ENCODE measurements at regions not wholly inside any gene's neighbourhood (a gene's known extent, or its start where the extent isn't known, plus 50 kb on each side); places are given as distances from the start of the nearest gene placed in this dataset.
"Not testable (repeated sequence)": the region's sequence is repeated elsewhere in the genome, so short reads cannot be mapped to it uniquely, and the experiment has no call there.

- DNase-seq, result no peak
These were observed 272.5 kb upstream of the SULF2 start for GRCh38 chr20:48057739-48058138.

GRCh38 chr20:48057251-48057650 lies 272.0 kb upstream of the SULF2 start:
- no peak for DNase-seq

- no peak for DNase-seq
These were observed 270.9 kb upstream of the SULF2 start for GRCh38 chr20:48056218-48056617.

GRCh38 chr20:48054051-48054450 lies 268.8 kb upstream of the SULF2 start:
- DNase-seq, result no peak

- no peak for DNase-seq
These were observed 267.2 kb upstream of the SULF2 start for GRCh38 chr20:48052475-48052835.

GRCh38 chr20:48051794-48052474 lies 266.7 kb upstream of the SULF2 start:
- no peak for DNase-seq

GRCh38 chr20:48049641-48050040 lies 264.4 kb upstream of the SULF2 start:
- no peak for DNase-seq

GRCh38 chr20:48049171-48049570 lies 263.9 kb upstream of the SULF2 start:
- no peak for DNase-seq

GRCh38 chr20:48047447-48047846 lies 262.2 kb upstream of the SULF2 start:
- no peak for DNase-seq

- DNase-seq, result no peak
These were observed 257.3 kb upstream of the SULF2 start for GRCh38 chr20:48042628-48043027.

GRCh38 chr20:48041078-48041780 lies 255.9 kb upstream of the SULF2 start:
- no peak for DNase-seq

- no peak for DNase-seq
These were observed 255.2 kb upstream of the SULF2 start for GRCh38 chr20:48040491-48040890.

GRCh38 chr20:48040051-48040450 lies 254.8 kb upstream of the SULF2 start:
- no peak for DNase-seq

GRCh38 chr20:48039514-48039913 lies 254.2 kb upstream of the SULF2 start:
- DNase-seq, result no peak

GRCh38 chr20:48038713-48039112 lies 253.4 kb upstream of the SULF2 start:
- DNase-seq, result no peak

- not testable (repeated sequence) for DNase-seq
These were observed 252.5 kb upstream of the SULF2 start for GRCh38 chr20:48037798-48038197.

GRCh38 chr20:48035961-48036731 lies 250.9 kb upstream of the SULF2 start:
- DNase-seq, result no peak

- no peak for DNase-seq
These were observed 249.5 kb upstream of the SULF2 start for GRCh38 chr20:48034751-48035150.

- DNase-seq, result not testable (repeated sequence)
These were observed 247.7 kb upstream of the SULF2 start for GRCh38 chr20:48033005-48033404.

GRCh38 chr20:48031122-48031521 lies 245.8 kb upstream of the SULF2 start:
- no peak for DNase-seq

- no peak for DNase-seq
These were observed 241.8 kb upstream of the SULF2 start for GRCh38 chr20:48026981-48027592.

- DNase-seq, result no peak
These were observed 240.4 kb upstream of the SULF2 start for GRCh38 chr20:48025661-48026060.

GRCh38 chr20:48025051-48025515 lies 239.8 kb upstream of the SULF2 start:
- no peak for DNase-seq
